ENCODE measurements at regions not wholly inside any gene's neighbourhood (a gene's known extent, or its start where the extent isn't known, plus 50 kb on each side); places are given as distances from the start of the nearest gene placed in this dataset.
A peak's percentile ranks its signal among the peaks of the same experiment; 100 is the strongest.

- no peak for DNase-seq
These were observed 162.6 kb upstream of the XYLT1 start for GRCh38 chr16:17633181-17633951.

DNA sequence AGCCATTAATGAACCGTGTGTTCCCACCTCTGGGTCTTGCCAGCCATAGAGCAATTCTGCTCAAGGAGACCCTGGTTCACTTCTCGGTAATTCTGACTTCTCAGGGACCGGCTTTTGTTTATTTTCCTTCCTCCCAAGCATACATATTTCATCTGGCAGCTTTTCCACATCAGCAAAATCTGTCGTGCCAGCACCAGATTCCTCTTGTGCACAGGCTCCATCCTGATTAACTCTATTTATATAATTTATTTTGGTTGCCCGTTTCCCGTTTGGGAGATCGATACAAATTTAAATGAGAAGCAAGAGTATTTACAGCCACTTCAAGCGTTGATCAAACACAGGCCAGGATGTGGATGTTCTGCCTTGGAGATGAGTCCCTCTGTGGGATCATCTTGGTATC lies 161.9 kb upstream of the XYLT1 start:
- no peak for DNase-seq

- DNase-seq = no peak
These were observed 159.2 kb upstream of the XYLT1 start for GRCh38 chr16:17629936-17630335.

DNA sequence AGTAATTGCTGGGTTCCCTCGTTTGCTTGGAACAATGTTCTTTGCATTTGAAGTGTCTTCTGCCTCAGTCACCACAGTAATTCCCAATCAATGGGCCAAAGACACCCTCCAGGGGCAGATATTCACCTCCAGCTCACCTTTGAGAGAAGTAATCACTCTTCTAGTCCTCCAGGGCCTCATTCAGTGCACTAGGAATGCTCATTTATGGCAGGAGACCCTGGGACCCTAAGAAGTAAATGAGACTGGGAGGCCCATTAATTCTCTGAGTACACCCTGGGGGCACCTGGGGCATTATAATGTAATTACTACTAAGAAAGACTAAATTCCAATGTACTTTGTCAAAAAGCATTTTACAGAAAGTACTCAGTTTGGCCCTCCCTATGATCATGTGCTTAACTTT lies 158.2 kb upstream of the XYLT1 start:
- DNase-seq = no peak

DNA sequence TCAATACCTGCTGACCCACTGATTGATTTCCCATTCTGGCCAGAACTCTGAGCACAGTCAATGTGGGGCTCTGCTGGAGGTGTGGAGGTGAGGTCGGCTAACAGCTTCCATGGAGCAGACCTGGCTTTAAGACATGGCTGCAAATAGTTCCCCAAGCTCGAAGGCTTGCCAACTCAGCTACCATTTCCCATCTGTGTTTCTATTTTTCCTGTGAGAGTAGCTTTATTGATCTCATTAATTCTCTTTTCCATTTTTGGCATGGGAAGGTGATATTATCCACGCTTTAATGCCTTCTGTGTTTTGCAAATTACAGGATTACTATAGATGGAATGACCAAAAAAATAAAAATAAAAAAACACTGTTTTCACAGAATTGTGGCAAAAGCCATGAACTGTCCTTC lies 151.6 kb upstream of the XYLT1 start:
- no peak for DNase-seq

DNA sequence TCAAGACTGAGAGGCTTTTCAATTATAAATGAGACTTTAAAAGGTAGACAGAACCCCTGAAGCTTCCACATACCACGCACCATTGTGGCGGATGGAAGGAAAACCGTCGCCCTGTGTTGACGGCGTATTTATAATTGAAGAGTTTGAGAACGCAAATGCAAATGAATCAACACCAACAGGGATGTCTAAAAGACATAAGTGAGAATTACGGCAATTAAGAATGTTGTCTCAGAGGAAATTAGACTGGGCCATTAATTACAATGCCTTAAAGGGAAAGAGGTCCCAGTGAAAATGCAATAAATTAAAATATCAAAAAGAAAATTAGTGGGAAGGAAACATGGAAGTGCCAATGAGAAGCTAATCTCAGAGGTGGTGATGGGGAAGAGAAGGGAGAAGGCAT lies 148.5 kb upstream of the XYLT1 start:
- DNase-seq = no peak

DNA sequence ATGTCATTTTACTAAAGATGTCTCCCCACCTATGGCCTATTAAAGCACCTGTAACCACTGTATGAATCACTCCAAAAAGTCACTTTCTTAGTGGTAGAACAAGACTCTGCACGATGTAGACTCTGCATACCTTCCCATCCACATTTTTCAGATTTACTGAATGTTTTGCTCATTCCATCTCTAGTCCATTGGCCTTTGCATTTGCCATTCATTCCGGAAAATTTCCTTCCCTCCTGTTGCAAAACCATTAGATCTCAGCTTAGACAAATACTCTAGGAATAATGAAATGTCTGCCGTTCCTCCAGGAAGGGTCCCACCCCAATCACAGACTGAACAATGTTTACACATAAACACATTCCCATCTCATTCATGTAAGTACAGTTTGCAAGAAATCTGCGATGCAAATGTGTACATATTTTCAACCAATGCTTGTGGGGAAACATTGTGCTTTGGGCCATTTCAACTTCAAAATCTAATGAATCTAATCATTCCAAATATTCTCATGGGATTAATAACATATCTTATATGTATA lies 146.3 kb upstream of the XYLT1 start:
- no peak for DNase-seq

DNA sequence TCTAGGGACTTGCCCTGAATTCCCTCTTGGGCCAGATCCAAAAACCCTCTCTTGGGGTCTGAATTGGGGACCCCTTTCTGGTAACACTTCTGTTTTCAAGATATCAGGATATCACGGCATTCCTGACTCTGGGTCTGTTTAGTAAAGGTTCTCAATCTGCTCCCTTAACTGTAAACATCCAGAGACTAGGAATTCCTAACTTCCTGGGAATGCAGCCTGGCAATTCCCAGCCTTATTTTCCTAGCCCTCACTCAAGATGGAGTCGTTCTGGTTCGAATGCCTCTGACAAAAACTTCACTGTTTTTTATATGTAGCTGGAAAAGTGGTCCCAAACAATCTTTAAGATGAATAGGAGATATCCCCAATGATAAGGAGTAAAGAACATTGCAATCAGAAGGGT lies 141.6 kb upstream of the XYLT1 start:
- DNase-seq = no peak

GRCh38 chr16:17607609-17608008 lies 136.8 kb upstream of the XYLT1 start:
- DNase-seq = peak; percentile 92

GRCh38 chr16:17607075-17607509 lies 136.3 kb upstream of the XYLT1 start:
- DNase-seq = no peak

DNA sequence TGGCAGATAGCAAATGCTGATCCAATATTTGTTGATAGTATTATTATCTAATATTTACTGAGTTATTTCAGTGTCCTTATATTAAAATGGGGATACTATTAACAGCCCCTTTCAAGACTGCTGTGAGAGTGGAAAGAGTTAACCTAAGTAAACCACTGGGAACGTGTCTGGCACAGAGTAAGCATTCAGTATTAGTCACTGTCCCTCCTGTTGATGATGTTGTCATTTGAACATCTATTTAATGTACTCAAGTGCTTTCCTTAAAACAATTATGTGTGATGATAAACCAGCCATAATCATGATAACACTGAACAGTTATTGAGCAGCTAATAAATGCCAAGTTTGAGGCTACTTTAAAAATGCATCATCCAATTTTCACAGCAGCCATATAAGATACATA lies 135.7 kb upstream of the XYLT1 start:
- DNase-seq = no peak

- DNase-seq = no peak
These were observed 135.0 kb upstream of the XYLT1 start for GRCh38 chr16:17605784-17606183.

GRCh38 chr16:17603626-17604025 lies 132.9 kb upstream of the XYLT1 start:
- no peak for DNase-seq

DNA sequence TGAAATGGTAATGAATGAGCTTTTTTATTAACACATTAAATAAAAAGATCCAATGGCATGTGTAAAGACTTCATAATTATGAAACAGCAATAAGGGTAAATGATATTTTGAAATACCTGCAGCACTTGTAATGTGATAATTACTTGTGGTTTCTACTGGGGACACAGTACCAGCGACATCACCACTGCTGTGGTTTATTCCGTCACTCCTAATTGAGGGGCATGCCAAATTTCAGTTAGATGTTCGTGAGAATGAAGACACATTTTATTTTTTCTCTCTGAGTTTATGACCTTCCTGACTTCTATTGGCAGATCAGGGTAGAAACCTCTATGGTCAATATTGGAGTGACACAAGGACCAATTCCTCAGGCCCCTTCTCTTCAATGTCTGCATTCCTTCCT lies 131.9 kb upstream of the XYLT1 start:
- no peak for DNase-seq

GRCh38 chr16:17598968-17599367 lies 128.2 kb upstream of the XYLT1 start:
- DNase-seq = no peak

- no peak for DNase-seq
These were observed 121.1 kb upstream of the XYLT1 start for GRCh38 chr16:17591655-17592405.

DNA sequence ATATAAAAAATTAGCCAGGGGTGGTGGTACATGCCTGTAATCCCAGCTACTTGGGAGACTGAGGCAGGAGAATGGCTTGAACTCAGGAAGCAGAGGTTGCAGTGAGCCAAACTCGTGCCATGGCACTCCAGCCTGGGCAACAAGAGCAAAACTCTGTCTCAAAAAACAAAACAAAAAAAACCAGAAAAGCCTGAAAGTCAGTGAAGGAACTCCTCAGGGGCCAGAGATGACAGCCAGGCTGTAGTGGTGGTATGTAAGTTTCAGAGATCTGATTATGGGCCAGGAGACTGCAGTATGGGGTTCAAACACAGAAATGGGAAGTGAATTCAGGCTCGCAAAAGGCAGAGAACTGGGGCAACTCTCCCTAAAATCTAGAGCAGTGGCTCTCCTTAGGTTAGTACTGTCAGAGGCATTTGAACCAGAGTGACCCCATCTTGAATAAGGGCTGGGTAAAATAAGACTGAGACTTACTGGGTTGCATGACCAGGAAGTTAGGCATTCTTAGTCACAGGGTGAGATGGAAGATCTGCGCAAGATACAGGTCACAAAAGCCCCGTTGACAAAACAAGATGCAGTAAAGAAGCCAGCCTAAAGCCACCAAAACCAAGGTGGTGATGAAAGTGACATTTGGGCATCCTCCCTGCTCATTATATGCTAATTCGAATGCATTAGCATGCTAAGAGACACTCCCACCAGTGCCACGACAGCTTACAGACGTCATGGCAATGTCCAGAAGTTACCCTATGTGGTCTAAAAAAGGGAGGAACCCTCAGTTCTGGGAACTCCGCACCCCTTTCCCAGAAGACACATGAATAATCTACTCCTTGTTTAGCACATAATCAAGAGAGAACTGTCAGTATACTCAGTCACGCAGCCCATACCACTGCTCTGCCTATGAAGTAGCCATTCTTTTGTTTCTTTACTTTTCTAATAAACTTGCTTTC lies 120.2 kb upstream of the XYLT1 start:
- no peak for DNase-seq

DNA sequence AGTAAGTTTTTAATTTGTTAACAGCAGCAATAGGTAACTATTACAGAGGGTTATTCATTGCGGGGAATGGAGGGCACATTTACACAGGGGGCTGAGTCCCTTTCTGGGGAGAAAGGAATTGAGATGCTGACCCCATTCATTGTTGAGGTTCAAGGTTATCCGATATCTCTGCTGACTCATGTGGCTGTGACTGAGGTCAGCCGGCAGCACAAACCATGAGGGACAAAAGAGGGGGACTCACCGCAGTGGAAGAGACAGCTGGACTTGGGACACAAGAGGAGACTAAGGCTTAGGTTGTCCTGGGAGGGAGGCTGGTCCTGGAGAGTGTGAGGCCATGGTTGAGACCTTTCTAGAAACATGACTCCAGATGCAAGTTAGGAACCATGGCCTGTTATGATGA lies 119.1 kb upstream of the XYLT1 start:
- DNase-seq = no peak

GRCh38 chr16:17585449-17586074 lies 114.8 kb upstream of the XYLT1 start:
- no peak for DNase-seq

- DNase-seq = peak; percentile 52
These were observed 108.5 kb upstream of the XYLT1 start for GRCh38 chr16:17578981-17579874.

DNA sequence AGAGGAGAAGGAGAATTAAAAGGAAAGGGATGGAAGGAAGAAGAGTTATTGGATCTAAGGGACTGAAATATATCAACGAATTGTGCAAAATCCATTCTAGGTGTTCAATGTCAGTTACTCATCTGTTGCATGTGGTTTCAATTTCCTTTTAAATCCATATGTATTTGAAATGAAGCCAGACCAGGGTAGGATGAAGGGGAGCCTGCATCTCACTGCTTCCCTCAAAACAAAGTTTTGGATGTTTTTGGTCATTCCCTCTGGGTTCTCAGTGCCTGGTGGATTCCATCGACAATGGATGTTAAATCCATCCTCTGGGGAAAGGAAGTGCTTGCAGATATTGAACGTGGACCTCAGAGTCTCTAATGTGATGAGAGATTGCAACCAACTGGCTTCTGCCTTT lies 103.5 kb upstream of the XYLT1 start:
- no peak for DNase-seq

DNA sequence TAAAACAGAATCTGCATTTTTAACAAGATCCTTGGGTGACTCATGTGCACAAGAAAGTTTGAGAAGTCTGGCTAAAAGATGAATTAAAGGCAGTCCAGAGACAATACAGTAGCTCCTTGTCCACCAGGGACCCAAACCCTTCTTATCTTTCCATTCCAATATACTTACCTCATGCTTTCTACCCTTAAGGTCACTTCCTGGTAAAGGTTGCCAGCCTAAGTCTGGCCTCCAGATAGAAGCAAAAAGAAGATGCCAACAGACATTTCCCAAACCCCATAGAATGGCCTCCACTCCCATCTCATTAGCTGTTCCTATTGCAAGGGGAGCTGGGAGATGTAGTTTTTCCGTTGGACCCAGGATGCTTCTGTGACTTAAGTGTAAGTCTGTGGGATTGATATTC lies 101.4 kb upstream of the XYLT1 start:
- no peak for DNase-seq
